ES-I3 (cell line): ENCODE measurements at regions not wholly inside any gene's neighbourhood (a gene's known extent, or its start where the extent isn't known, plus 50 kb on each side); places are given as distances from the start of the nearest gene placed in this dataset.
A peak's percentile ranks its signal among the peaks of the same experiment; 100 is the strongest.
"Not testable (repeated sequence)": the region's sequence is repeated elsewhere in the genome, so short reads cannot be mapped to it uniquely, and the experiment has no call there.

Experiments
- H3K36me3 ChIP-seq: 2 replicates; pipeline ENCODE4 v1.6.1; 2013; ENCODE audit warnings: mild to moderate bottlenecking, low read length, control low read depth, moderate library complexity; ENCODE audit not compliant: insufficient read depth
- H3K4me1 ChIP-seq: 2 replicates; pipeline ENCODE4 v1.6.1; 2013; ENCODE audit warnings: mild to moderate bottlenecking, control low read depth, low read length; ENCODE audit not compliant: insufficient read depth
- H3K9ac ChIP-seq: 2 replicates; pipeline ENCODE4 v1.6.1; 2013; ENCODE audit warnings: low read depth, mild to moderate bottlenecking, low read length, moderate library complexity
- H3K9me3 ChIP-seq: 2 replicates; pipeline ENCODE4 v1.6.1; 2013; ENCODE audit warnings: mild to moderate bottlenecking, low read length, moderate library complexity; ENCODE audit not compliant: control insufficient read depth, insufficient read depth

DNA sequence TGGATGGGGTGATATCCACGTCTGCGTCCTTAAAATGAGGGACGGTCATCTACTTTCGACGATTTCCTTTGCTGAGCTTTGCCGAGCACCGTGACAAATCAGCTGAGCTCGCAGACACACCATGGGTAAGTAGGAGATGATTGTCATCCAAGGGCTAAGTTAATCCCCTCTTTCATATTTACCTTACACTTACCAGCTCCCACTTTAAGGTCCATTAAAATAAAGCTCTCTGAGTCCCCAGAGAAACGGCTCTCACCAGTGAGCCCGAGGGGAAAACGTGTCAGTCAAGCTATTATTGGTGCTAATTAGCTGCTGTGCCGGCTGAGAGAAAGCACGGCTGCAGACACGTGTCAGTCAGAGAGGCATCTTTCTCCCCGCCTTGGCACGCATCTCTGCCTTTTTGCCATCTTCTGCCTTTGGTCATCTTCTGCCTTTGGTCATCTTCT, 72.2 kb downstream of the CRLF2 start:
- no peaks in the 10 kb centered on the region for H3K36me3 ChIP-seq
- H3K9ac ChIP-seq, result no peak overlapping the region
- no peaks in the 10 kb centered on the region for H3K4me1 ChIP-seq
- no peaks in the 10 kb centered on the region for H3K9me3 ChIP-seq

DNA sequence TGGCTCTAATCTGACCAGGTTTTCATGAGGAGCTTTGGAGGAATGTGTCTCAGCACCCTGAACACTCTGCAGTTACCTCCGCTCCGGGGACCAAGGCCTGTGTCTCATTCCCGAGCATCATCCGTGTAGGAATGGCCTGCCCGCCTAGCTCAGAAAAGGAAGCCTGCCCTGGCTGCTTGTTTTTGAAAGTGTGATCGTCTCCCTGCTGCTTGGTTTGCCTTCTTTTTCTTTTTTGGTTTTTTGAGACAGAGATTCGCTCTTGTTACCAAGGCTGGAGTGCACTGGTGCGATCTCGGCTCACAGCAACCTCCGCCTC, 73.3 kb downstream of the CRLF2 start:
- Histone ChIP-seq H3K9ac (no peak overlapping the region), H3K4me1 (no peaks in the 10 kb centered on the region), H3K36me3 (no peaks in the 10 kb centered on the region), H3K9me3 (no peaks in the 10 kb centered on the region)

DNA sequence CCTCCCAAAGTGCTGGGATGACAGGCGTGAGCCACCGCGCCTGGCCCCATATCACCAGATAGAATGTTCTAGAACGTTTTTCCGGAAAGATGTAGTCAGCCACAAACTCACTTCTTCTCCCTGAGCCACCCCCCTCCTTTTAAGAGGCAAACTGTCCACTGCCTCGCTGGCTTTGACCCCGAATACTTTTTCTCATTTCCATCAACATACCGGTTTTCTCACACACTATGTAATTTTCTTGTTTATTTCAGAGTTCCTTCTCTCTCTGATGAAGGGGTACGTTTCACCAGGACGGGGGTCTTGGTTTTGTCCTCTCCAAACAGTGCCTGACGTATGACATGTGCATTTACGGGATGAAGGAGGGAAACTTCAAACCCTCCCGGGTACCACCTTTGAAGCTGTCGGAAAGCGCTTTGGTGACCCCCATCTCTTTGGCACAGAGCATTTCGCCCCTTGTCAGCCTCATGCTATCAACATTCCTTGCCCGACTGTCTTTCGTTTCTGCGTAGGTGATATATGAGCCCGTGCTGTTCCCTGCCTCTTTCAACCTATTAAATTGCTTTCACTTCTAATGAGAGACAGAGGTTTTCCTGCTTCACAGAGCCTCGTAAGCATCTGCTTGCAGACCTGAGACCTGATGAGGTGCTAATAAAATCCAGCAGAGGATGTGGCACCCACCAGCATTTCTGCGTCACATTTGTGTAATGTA, 73.8 kb downstream of the CRLF2 start:
- H3K4me1 ChIP-seq, result no peaks in the 10 kb centered on the region
- no peaks in the 10 kb centered on the region for H3K36me3 ChIP-seq

DNA sequence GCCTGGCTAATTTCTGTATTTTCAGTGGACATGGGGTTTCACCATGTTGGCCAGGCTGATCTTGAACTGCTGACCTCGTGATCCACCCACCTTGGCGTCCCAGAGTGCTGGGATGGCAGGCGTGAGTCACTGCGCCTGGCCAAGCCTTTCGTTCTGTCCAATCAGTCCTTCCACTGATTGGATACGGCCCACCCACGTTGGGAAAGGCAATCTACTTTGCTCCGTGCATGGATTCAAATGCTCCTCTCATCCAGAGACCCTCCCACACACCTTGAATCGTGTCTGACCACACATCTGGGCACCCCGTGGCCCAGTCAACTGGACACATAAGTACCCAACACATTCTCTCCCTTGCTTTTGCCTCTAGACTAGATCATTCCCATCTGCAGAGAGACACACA, 74.9 kb downstream of the CRLF2 start:
- Histone ChIP-seq H3K36me3 (no peaks in the 10 kb centered on the region), H3K4me1 (no peaks in the 10 kb centered on the region), H3K9me3 (no peaks in the 10 kb centered on the region), H3K9ac (no peak overlapping the region)

More for the DNA sequence above, 73.8 kb downstream of the CRLF2 start:
- Histone ChIP-seq H3K9ac (no peak overlapping the region), H3K9me3 (no peaks in the 10 kb centered on the region)

DNA sequence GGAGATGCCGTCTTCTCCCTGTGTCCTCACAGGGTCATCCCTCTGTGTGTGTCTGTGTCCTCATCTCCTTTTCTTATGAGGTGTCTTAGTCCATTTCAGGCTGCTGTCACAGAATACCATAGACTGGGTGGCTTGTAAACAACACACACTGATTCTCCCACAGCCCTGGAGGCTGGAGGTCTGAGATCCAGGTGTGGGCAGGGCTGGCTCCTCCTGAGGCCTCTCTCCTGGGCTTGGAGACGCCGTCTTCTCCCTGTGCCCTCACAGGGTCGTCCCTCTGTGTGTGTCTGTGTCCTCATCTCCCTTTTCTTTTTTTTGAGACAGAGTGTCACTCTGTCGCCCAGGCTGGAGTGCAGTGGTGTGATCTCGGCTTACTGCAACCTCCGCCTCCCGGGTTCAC, 75.9 kb downstream of the CRLF2 start:
- H3K36me3 ChIP-seq, H3K4me1 ChIP-seq, H3K9ac ChIP-seq, H3K9me3 ChIP-seq: not testable (repeated sequence)

DNA sequence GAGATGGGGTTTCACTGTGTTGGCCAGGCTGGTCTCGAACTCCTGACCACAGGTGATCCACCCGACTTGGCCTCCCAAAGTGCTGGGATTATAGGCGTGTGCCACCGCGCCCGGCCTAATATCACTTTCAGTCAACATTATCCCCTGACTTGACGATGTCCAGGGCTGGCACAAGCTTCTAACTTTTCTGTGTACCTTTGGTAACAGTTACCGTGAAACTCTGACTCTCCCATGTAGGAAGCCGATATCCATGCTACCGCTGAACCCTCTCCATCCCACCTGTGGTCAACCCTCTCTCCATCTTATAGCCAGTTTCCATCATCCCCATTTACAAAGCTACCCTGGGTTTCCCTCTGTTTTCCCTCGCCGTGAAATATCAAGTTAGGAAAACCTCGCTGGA, 77.5 kb downstream of the CRLF2 start:
- Histone ChIP-seq H3K36me3 (no peaks in the 10 kb centered on the region), H3K9ac (no peak overlapping the region), H3K9me3 (no peaks in the 10 kb centered on the region), H3K4me1 (no peaks in the 10 kb centered on the region)

DNA sequence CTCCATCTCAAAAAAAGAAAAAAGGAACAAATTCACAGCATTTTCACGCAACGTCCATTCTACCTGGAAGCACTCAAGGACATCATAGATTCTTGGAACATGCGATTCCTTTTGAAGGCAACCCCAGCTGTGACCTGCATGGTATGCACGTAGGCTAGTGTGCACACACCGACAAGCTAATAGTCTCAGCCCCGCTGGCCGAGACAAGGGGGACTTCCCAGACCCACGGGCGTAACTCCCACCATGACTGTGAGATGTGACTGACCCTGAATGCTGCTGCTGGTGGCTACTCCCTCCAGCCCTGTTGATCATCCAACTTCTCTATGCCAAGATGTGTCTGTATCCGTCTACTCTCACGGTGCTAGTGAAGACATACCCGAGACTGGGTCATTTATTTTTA, 78.3 kb downstream of the CRLF2 start:
- Histone ChIP-seq H3K9me3 (no peaks in the 10 kb centered on the region), H3K36me3 (no peaks in the 10 kb centered on the region)

DNA sequence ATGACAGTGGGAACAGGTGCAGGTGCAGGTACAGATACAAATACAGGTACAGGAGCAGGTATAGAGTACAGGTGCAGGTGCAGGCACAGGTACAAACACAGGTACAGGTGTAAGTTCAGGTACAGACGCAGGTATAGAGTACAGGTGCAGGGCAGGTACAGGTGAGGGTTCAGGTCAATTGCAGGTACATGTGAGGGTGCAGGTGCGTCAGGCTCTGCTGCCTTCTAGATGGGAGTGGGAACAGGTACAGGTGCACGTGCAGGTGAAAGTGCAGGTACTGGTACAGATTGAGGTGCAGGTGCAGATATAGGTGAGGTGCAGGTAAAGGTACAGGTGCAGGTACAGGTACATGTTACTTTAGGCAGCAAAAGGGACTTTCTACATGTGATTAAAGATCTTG, 85.7 kb downstream of the CRLF2 start:
- Histone ChIP-seq H3K4me1 (no peaks in the 10 kb centered on the region), H3K9ac (no peak overlapping the region), H3K36me3 (no peaks in the 10 kb centered on the region), H3K9me3 (no peaks in the 10 kb centered on the region)

More for the DNA sequence above, 78.3 kb downstream of the CRLF2 start:
- no peak overlapping the region for H3K9ac ChIP-seq
- H3K4me1 ChIP-seq, result no peaks in the 10 kb centered on the region

DNA sequence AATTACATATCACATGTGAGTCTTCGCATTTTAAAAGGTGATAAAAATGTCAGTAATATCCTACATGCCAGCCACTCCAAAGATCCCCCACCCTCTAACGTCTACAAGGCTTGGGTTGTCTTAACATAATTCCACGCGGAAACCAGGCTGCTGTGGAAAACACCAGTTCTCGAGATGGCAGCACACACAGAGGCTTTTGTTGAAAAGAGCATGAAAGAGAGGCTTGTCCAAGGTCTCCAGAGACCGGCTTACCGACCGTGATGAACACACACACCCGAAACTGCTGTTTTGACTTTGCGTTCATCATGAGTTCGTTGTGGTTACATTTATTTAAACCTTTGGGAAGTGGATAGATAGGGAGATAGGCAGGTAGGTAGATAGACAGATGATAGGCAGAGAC, 87.9 kb downstream of the CRLF2 start:
- Histone ChIP-seq H3K9ac (no peak overlapping the region), H3K4me1 (no peaks in the 10 kb centered on the region), H3K36me3 (no peaks in the 10 kb centered on the region), H3K9me3 (no peaks in the 10 kb centered on the region)

DNA sequence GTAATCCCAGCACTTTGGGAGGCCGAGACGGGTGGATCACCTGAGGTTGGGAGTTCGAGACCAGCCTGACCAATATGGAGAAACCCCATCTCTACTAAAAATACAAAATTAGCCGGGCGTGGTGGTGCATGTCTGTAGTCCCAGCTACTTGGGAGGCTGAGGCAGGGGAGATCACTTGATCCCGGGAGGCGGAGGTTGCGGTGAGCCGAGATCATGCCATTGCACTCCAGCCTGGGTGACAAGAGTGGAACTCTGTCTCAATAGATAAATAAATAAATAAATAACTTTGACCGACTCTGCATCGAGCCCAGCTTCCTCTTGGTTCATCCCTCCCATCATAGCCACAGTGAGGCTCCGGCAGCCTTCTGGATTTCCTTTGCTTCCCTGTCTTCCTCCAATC, 89.6 kb downstream of the CRLF2 start:
- H3K4me1 ChIP-seq, H3K9me3 ChIP-seq, H3K36me3 ChIP-seq, H3K9ac ChIP-seq: not testable (repeated sequence)

DNA sequence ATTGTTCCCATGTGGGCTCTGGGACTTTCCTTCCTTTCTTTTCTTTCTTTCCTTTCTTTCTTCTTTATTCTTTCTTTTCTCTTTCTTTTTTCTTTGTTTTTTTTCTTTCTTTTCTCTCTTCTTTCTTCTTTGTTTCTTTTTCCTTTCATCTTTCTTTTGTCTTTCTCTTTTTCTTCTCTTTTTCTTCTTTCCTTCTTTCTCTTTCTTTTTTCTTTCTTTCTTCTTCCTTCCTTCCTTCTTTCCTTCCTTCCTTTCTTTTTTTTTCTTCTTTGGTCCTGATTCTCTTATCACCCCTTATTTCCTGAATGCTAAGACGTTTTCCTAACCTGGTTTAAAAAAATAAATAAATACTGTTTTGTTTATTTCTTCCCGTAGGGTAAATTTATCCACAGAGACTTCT, 93.2 kb downstream of the CRLF2 start:
- no peaks in the 10 kb centered on the region for H3K9me3 ChIP-seq
- H3K36me3 ChIP-seq, result no peaks in the 10 kb centered on the region
- no peak overlapping the region for H3K9ac ChIP-seq
- H3K4me1 ChIP-seq, result no peaks in the 10 kb centered on the region

DNA sequence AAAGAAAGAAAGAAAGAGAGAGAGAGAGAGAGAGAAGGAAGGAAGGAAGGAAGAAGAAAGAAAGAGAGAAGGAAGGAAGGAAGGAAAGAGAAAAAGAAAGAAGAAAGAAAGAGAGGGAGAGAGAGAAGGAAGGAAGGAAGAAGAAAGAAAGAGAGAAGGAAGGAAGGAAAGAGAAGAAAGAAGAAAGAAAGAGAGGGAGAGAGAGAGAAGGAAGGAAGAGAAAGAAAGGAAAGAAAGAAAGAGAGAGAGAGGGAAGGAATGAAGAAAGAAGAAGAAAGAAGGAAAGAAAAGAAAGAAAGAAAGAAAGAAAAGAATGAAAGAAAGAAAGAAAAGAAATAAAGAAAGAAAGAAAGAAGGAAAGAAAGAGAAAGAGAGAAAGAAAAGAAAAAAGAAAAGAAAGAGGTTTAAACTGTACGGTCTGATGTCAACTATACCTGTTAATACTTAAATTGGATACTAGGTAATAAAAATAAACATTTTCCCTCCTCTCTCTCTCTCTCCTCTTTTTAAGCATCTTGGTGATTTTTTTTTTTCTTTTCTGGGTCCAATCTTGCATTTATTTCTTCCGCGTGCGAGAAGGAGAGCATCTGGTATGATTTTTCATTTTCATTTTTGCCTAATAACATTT, 93.8 kb downstream of the CRLF2 start:
- Histone ChIP-seq H3K4me1 (no peaks in the 10 kb centered on the region), H3K9me3 (no peaks in the 10 kb centered on the region), H3K36me3 (no peaks in the 10 kb centered on the region), H3K9ac (no peak overlapping the region)

DNA sequence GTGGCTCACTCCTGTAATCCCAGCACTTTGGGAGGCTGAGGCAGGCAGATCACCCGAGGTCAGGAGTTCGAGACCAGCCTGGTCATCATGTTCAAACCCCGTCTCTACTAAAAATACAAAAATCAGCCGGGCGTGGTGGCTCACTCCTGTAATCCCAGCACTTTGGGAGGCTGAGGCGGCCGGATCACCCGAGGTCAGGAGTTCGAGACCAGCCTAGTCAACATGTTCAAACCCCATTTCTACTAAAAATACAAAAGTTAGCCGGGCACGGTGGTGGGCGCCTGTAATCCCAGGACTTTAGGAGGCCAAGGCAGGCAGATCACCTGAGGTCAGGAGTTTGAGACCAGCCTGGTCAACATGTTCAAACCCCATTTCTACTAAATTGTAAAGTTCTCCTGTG, 97.0 kb downstream of the CRLF2 start:
- not testable (repeated sequence) for H3K36me3 ChIP-seq, H3K9ac ChIP-seq, H3K9me3 ChIP-seq
- H3K4me1 ChIP-seq, result peaks cover 20% of the 10 kb centered on the region

DNA sequence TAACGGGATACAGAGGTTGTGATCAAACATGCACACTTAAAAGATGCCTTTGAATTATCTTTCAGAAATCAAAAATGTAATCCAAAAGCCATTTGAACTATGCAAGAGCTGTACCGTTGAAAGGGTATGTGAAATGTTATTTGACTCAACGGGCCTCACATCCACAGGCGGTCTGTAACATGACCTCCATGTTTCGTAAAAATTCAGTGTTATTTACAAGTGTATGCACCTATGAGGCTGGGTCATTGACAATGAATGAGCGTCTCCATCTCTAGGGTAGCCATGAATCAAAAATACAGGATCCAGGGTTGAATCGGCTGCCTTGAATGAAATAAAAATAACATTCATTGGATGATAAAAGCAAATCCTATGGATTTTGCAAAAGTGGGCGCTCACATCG, 100.1 kb downstream of the CRLF2 start:
- H3K9me3 ChIP-seq, result no peaks in the 10 kb centered on the region
- peaks cover 27% of the 10 kb centered on the region for H3K4me1 ChIP-seq
- no peaks in the 10 kb centered on the region for H3K36me3 ChIP-seq
- peak overlapping the region; percentile 41 for H3K9ac ChIP-seq

DNA sequence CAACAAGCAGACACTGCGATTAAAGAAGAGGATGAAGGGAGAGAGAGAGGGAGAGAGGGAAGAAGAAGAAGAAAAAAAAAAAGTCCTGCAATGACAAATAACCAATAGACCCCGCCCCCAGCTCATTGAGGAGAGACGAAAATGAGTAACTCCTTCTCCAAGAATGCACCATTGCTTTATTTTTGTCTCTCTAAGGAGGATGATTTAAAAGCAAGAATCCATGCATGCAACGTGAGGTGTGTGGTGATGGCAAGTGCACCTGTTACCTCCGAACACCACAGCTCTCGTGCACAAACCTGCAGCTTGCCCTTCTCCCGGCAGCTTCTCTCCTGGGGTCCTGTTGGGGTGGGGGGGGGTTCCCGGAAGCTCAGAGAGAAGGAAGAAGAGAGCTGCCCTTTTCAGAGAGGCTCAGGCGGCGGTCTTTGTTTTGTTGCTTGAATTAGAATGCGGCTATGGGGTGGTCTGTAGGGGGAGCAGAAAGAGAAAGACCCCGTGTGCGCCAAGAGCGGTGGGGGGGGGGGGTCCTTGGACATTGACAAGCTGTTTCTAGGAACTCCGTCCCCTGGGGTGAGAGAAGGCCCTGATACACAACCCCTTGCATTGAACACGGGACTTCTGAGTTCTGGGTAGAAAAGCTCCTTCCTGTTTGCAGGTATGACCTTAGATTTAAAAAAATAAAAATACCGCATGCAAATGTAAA, 100.7 kb downstream of the CRLF2 start:
- no peaks in the 10 kb centered on the region for H3K36me3 ChIP-seq
- no peaks in the 10 kb centered on the region for H3K9me3 ChIP-seq
- peaks cover 27% of the 10 kb centered on the region for H3K4me1 ChIP-seq
- peak overlapping the region; percentile 41 for H3K9ac ChIP-seq
